Endothelial cell of umbilical vein (primary cell): ENCODE measurements at regions not wholly inside any gene's neighbourhood (a gene's known extent, or its start where the extent isn't known, plus 50 kb on each side); places are given as distances from the start of the nearest gene placed in this dataset.

Experiments used
- EZH2 ChIP-seq: IDR thresholded peaks from 2 replicates; pipeline ENCODE4 v1.6.1; 2012; ENCODE audit warnings: borderline replicate concordance, low read depth, mild to moderate bottlenecking, moderate library complexity, low read length, inconsistent platforms; ENCODE audit not compliant: severe bottlenecking
- FOS ChIP-seq: IDR thresholded peaks from 2 replicates; pipeline ENCODE4 v1.6.1; 2011; ENCODE audit warnings: mild to moderate bottlenecking, low read length, moderate library complexity, borderline replicate concordance; ENCODE audit not compliant: insufficient read depth
- JUN ChIP-seq: IDR thresholded peaks from 2 replicates; pipeline ENCODE4 v1.6.1; 2011; ENCODE audit warnings: borderline replicate concordance, low read depth; ENCODE audit not compliant: insufficient read length, insufficient read depth
- MYC ChIP-seq: IDR thresholded peaks from one replicate; pipeline ENCODE4 v1.6.1; 2011; ENCODE audit warnings: mild to moderate bottlenecking, low read depth, low read length
- POLR2A ChIP-seq: IDR thresholded peaks from 2 replicates; pipeline ENCODE4 v1.6.1; 2012; ENCODE audit warnings: low read depth, mild to moderate bottlenecking, control low read depth, low read length
- POLR2AphosphoS5 ChIP-seq: IDR thresholded peaks from 2 replicates; pipeline ENCODE4 v1.6.1; 2012; ENCODE audit warnings: low read depth, mild to moderate bottlenecking, control low read depth, low read length, moderate library complexity; ENCODE audit not compliant: insufficient read depth
- TF ChIP-seq, protein P1 (sequence below), 2 donors: IDR thresholded peaks; 1 replicate in 1 of 2; 2 replicates in 1 of 2; pipeline ENCODE4 v1.5.1; 2011; ENCODE audit warnings: low read length in 2 of 2, mild to moderate bottlenecking in 2 of 2, moderate library complexity in 2 of 2, control low read depth in 1 of 2, inconsistent platforms in 1 of 2, low read depth in 1 of 2; ENCODE audit not compliant: insufficient read depth in 1 of 2; ENCODE audit errors: extremely low read depth in 1 of 2
- TF ChIP-seq, protein P2 (sequence below): IDR thresholded peaks from 2 replicates; pipeline ENCODE4 v1.6.1; 2011; ENCODE audit not compliant: insufficient read depth, insufficient read length

GRCh38 chr1:222073307-222073995 is 331.6 kb upstream of the DUSP10 start:
- TF ChIP-seq, protein P1, sequence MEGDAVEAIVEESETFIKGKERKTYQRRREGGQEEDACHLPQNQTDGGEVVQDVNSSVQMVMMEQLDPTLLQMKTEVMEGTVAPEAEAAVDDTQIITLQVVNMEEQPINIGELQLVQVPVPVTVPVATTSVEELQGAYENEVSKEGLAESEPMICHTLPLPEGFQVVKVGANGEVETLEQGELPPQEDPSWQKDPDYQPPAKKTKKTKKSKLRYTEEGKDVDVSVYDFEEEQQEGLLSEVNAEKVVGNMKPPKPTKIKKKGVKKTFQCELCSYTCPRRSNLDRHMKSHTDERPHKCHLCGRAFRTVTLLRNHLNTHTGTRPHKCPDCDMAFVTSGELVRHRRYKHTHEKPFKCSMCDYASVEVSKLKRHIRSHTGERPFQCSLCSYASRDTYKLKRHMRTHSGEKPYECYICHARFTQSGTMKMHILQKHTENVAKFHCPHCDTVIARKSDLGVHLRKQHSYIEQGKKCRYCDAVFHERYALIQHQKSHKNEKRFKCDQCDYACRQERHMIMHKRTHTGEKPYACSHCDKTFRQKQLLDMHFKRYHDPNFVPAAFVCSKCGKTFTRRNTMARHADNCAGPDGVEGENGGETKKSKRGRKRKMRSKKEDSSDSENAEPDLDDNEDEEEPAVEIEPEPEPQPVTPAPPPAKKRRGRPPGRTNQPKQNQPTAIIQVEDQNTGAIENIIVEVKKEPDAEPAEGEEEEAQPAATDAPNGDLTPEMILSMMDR (IDR thresholded peaks at IDR 0.05; ENCODE audit: extremely low read depth in 1 of 2, insufficient read depth in 1 of 2, low read depth in 1 of 2, low read length in 2 of 2), result no peak
- TF ChIP-seq EZH2, result no peak
- TF ChIP-seq POLR2AphosphoS5, result no peak
- TF ChIP-seq POLR2A, result no peak
- TF ChIP-seq, protein P2, sequence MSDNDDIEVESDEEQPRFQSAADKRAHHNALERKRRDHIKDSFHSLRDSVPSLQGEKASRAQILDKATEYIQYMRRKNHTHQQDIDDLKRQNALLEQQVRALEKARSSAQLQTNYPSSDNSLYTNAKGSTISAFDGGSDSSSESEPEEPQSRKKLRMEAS, result no peak
- no peak for TF ChIP-seq MYC
- no peak for TF ChIP-seq FOS
- no peak for TF ChIP-seq JUN
